GM21737 (cell line): ENCODE measurements at regions not wholly inside any gene's neighbourhood (a gene's known extent, or its start where the extent isn't known, plus 50 kb on each side); places are given as distances from the start of the nearest gene placed in this dataset.

ENCODE experiments used
- ATAC-seq: cut with Tn5 transposase; IDR thresholded peaks from one replicate; pipeline ENCODE4 v1.9.1; 2021; ENCODE audit warnings: mild to moderate bottlenecking, moderate library complexity; ENCODE audit not compliant: unreplicated experiment

- ATAC-seq: no peak
These were observed 1145.6 kb downstream of the KCNT2 start for GRCh38 chr1:195462646-195463045.

GRCh38 chr1:195462152-195462551 lies 1146.1 kb downstream of the KCNT2 start:
- no peak for ATAC-seq

GRCh38 chr1:195458365-195458764 lies 1149.9 kb downstream of the KCNT2 start:
- no peak for ATAC-seq

GRCh38 chr1:195450794-195451193 lies 1157.4 kb downstream of the KCNT2 start:
- no peak for ATAC-seq

GRCh38 chr1:195439661-195440060 lies 1168.6 kb downstream of the KCNT2 start:
- ATAC-seq: no peak

- no peak for ATAC-seq
These were observed 1173.6 kb downstream of the KCNT2 start for GRCh38 chr1:195434566-195435203.

GRCh38 chr1:195430826-195431225 lies 1177.4 kb downstream of the KCNT2 start:
- no peak for ATAC-seq

GRCh38 chr1:195428927-195429326 lies 1179.3 kb downstream of the KCNT2 start:
- ATAC-seq: no peak

- ATAC-seq: no peak
These were observed 1192.7 kb downstream of the KCNT2 start for GRCh38 chr1:195415584-195415983.

GRCh38 chr1:195394567-195394966 lies 1213.7 kb downstream of the KCNT2 start:
- ATAC-seq: no peak

GRCh38 chr1:195376190-195376589 lies 1232.0 kb downstream of the KCNT2 start:
- no peak for ATAC-seq

- no peak for ATAC-seq
These were observed 1234.4 kb downstream of the KCNT2 start for GRCh38 chr1:195373856-195374255.

- ATAC-seq: no peak
These were observed 1263.1 kb downstream of the KCNT2 start for GRCh38 chr1:195345149-195345548.

- no peak for ATAC-seq
These were observed 1270.6 kb downstream of the KCNT2 start for GRCh38 chr1:195337646-195338045.

- ATAC-seq: no peak
These were observed 1271.4 kb downstream of the KCNT2 start for GRCh38 chr1:195336812-195337211.

GRCh38 chr1:195335541-195335940 lies 1272.7 kb downstream of the KCNT2 start:
- ATAC-seq: no peak

GRCh38 chr1:195332102-195332501 lies 1276.1 kb downstream of the KCNT2 start:
- ATAC-seq: no peak

- ATAC-seq: no peak
These were observed 1279.6 kb downstream of the KCNT2 start for GRCh38 chr1:195328681-195329080.

- no peak for ATAC-seq
These were observed 1280.1 kb downstream of the KCNT2 start for GRCh38 chr1:195328102-195328501.

- no peak for ATAC-seq
These were observed 1280.9 kb downstream of the KCNT2 start for GRCh38 chr1:195327361-195327760.

GRCh38 chr1:195326325-195326724 lies 1281.9 kb downstream of the KCNT2 start:
- ATAC-seq: no peak

- no peak for ATAC-seq
These were observed 1283.1 kb downstream of the KCNT2 start for GRCh38 chr1:195325181-195325580.

GRCh38 chr1:195306281-195306680 lies 1302.0 kb downstream of the KCNT2 start:
- no peak for ATAC-seq
